ENCODE measurements at regions not wholly inside any gene's neighbourhood (a gene's known extent, or its start where the extent isn't known, plus 50 kb on each side); places are given as distances from the start of the nearest gene placed in this dataset.
"Not testable (repeated sequence)": the region's sequence is repeated elsewhere in the genome, so short reads cannot be mapped to it uniquely, and the experiment has no call there.

- not testable (repeated sequence) for DNase-seq
Observed at GRCh38 chr7:65699026-65699714, 173.7 kb upstream of the VKORC1L1 start.

- not testable (repeated sequence) for DNase-seq
Observed at GRCh38 chr7:65699715-65700356, 173.0 kb upstream of the VKORC1L1 start.

DNA sequence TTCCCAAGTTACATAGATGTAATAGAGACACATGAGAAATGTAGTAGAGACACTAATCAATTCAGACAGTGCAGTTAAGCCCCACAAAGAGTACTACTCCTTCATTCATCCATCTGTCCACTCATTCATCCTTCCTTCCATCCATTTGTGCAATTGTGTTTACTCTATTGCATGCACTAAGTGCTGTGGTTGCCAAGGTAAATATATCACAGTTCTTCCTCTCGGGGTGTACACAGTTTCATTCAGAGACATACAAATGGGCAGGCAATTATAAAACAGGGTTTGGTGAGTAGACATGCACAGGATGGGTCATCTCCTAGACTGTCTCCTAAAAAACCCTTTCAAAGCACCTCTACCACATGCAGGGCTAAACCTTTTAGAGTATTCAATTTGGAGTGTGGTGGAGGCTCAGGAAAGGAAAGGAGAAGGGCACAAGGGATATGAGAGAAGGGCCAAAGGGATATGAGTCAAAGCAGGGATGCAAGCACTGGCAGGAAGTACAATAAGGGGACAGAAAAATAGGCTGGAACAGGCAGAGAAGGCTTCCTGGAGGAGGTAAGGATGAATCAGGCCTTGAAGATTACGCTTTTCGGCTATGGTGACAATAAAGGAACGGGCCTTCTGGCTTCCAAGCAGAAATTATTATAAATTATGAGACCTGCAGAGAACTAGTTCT lies 153.6 kb upstream of the VKORC1L1 start:
- DNase-seq = not testable (repeated sequence)

DNA sequence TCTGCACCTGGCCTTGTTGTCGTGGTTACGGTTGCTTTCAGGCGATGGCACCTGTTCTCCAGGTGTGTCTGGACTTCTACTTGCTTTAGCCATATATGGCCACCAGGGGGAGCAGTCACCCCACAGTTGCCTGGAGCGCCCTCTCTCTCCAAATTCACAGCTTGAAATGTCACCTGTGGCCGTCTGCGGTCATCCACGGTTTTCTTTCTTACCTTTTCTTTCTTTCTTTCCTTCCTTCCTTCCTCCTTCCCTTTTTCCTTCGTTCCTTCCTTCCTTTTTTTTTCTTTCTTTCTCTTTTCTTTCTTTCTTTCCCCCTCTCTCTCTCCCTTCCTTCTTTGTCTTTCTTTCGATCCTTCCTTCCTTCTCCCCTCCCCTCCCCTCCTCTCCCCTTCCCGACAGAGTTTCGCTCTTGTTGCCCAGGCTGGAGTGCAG lies 150.5 kb upstream of the VKORC1L1 start:
- peak; percentile 40 to 73 for DNase-seq
- no peak for TF ChIP-seq POLR2A (IDR thresholded peaks at IDR 0.05; ENCODE audit: low read length)
- TF ChIP-seq GATA1 (IDR thresholded peaks at IDR 0.05; ENCODE audit: low read depth, low read length) = no peak

- DNase-seq = not testable (repeated sequence)
Observed at GRCh38 chr7:65727182-65727581, 145.7 kb upstream of the VKORC1L1 start.

DNA sequence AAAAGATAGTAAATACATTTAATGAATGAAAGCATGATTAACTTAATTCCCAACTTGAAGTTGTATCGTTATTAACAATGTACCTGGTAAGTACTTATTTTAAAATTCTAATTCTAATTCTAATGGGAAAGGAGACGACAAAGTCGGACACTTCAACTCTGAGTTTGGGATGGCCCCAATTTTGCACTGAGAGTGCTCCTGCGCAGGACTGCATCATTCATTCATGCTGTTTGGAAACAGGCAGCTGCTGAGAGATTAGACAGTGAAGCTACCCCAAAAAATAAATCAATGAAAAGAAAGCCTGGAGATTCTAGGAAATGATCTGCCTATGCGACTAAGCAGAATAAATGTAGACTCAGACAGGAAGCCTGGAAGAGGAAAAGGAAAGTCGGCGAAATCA lies 141.7 kb upstream of the VKORC1L1 start:
- DNase-seq = no peak
- TF ChIP-seq GATA1 (IDR thresholded peaks at IDR 0.05; ENCODE audit: low read depth, low read length) = no peak
- TF ChIP-seq POLR2A (IDR thresholded peaks at IDR 0.05; ENCODE audit: low read length) = no peak

DNA sequence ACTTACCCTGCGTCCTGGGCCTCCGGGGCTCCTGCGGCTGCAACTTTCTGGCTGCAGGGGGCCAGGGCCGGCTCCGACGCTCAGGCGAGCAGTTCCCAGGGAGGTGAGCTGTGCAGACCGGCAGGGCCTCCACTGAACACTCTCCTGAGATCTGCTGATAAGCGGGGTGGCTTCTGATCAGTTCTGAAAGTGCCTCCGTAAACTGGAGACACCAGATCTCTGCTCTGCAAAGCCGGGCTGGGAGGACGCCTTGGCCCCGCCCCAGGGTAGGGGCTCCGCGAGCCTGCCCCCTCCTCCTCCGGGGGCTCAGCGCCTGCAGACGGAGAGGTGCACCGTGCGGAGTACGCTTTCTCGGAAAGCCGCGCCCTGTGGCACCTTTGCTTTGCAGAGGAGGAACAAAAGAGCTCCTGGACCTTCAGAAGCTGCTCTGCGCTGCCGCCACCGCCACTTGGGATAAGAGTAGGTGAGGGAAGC lies 141.3 kb upstream of the VKORC1L1 start:
- DNase-seq = peak; percentile 8 to 11
- no peak for TF ChIP-seq GATA1 (IDR thresholded peaks at IDR 0.05; ENCODE audit: low read depth, low read length)
- TF ChIP-seq POLR2A (IDR thresholded peaks at IDR 0.05; ENCODE audit: low read length) = no peak

DNA sequence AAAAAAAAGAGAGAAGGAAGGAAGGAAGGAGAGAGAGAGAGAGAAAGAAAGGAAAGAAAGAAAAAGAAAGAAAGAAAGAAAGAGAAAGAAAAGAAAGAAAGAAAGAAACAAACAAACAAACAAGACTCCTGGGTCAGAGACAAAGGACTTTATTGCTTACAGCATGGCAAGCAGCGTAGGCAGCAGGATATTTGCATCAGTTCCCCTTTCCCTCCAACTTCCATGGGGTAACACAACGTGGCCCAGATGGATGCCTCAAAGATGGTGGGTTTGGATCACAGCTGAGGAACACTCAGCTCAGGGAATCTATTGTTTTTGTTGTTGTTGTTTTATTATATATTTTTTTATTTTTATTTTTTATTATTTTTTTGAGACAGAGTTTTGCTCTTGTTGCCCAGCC lies 128.5 kb upstream of the VKORC1L1 start:
- DNase-seq = no peak
- TF ChIP-seq POLR2A (IDR thresholded peaks at IDR 0.05; ENCODE audit: low read length) (no peak), GATA1 (IDR thresholded peaks at IDR 0.05; ENCODE audit: low read depth, low read length) (no peak)

GRCh38 chr7:65746398-65746669 lies 126.5 kb upstream of the VKORC1L1 start:
- peak in 1 of 2 experiments; percentile 1 for DNase-seq
- TF ChIP-seq POLR2A (IDR thresholded peaks at IDR 0.05; ENCODE audit: low read length) (no peak), GATA1 (IDR thresholded peaks at IDR 0.05; ENCODE audit: low read depth, low read length) (no peak)

- TF ChIP-seq GATA1 (IDR thresholded peaks at IDR 0.05; ENCODE audit: low read depth, low read length) (no peak), POLR2A (IDR thresholded peaks at IDR 0.05; ENCODE audit: low read length) (no peak)
- no peak for DNase-seq
Observed at GRCh38 chr7:65749039-65749438, 123.8 kb upstream of the VKORC1L1 start.

- TF ChIP-seq POLR2A (IDR thresholded peaks at IDR 0.05; ENCODE audit: low read length) = no peak
- TF ChIP-seq GATA1 (IDR thresholded peaks at IDR 0.05; ENCODE audit: low read depth, low read length) = no peak
- DNase-seq = no peak
Observed at GRCh38 chr7:65749518-65749917, 123.4 kb upstream of the VKORC1L1 start.

DNA sequence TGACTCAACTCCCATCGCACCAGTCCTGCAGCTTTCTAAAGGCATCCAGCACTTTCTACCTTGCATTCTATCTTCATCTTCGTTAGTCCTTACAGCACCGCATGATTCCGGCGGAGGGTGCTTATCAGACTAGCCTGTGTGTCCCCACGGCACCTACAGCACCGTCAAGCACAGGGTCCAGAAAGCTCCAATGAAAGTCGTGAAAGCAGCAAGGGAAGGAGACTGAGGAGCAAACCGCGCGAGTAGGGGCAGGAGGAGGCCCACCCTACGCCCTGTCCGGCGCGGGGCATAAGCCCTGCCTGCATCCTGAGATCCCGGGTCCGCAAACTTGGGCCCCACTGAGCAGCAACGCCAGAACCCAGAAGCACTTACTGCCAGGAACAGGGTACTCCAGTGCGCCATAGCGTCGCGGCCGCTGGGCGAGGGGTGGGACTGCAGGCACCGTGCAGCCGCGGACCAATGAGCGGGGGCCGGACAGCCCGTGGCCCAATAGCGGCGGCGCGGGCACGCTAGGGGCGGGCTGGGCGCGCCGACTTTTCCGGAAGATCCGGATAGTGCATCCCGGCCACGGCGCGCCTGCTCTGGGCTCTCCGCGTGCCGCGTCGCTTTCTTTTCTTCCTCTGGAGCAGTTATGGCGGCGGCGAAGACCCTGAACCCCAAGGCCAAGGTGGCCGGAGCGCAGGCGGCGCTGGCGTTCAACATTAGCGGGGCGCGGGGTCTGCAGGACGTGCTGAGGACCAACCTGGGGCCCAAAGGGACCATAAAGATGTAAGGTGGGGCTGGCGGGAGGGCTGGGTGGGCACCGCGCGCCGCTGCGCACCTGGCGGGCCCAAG lies 122.1 kb upstream of the VKORC1L1 start:
- DNase-seq = peak; percentile 91 to 95
- peak; percentile 84 for TF ChIP-seq POLR2A (IDR thresholded peaks at IDR 0.05; ENCODE audit: low read length)
- no peak for TF ChIP-seq GATA1 (IDR thresholded peaks at IDR 0.05; ENCODE audit: low read depth, low read length)

DNA sequence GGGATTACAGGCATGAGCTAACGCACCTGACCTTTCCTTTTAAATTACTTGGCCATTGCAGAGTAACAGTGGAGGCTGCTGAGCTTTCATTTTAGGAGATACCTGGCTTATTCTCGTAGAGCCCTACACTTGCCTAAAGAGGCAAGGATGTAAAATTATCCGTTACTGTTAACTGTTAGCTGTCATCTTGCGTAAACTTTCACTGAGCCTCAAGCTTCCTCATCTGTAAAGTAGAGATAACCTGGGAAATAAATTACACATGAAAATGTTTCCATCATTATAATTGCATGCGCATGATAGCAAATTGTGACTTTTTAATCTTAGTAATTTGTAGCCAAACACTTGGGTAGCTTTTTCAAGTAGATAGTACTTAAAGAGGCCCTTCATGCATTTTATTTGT lies 118.8 kb upstream of the VKORC1L1 start:
- peak; percentile 24 for TF ChIP-seq POLR2A (IDR thresholded peaks at IDR 0.05; ENCODE audit: low read length)
- peak in 1 of 2 experiments; percentile 8 for DNase-seq

GRCh38 chr7:65758991-65759390 lies 113.9 kb upstream of the VKORC1L1 start:
- DNase-seq = not testable (repeated sequence)

GRCh38 chr7:65762712-65763111 lies 110.2 kb upstream of the VKORC1L1 start:
- DNase-seq = not testable (repeated sequence)

GRCh38 chr7:65763114-65763513 lies 109.8 kb upstream of the VKORC1L1 start:
- DNase-seq = not testable (repeated sequence)
